HG03175 (cell line): ENCODE measurements at regions not wholly inside any gene's neighbourhood (a gene's known extent, or its start where the extent isn't known, plus 50 kb on each side); places are given as distances from the start of the nearest gene placed in this dataset.

Experiments used
- ATAC-seq: cut with Tn5 transposase; IDR thresholded peaks from one replicate; pipeline ENCODE4 v1.9.1; 2021; ENCODE audit warnings: mild to moderate bottlenecking, moderate library complexity; ENCODE audit not compliant: unreplicated experiment

- ATAC-seq: no peak
Measured at GRCh38 chr3:117441851-117442250, 732.3 kb downstream of the TUSC7 start.

- ATAC-seq: no peak
Measured at GRCh38 chr3:117442566-117442965, 733.0 kb downstream of the TUSC7 start.

DNA sequence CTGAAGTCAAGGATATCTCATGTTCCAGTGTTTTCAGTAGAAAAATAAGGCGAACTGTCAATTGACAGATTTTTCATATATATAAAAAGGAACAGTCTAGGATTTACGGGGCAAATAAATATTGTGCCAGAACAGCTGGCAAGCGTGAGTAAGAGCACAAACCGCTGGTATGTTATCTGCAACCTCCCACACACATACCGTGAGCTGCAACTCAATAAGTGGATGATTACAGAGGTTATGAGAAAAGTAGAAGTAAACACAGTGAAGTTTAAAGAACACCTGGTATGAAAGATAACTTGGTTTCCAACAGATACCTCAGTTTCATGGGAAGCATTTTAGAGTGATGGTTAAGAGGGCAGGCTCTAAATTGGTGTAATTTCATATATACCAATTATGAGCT lies 733.4 kb downstream of the TUSC7 start:
- ATAC-seq: no peak

DNA sequence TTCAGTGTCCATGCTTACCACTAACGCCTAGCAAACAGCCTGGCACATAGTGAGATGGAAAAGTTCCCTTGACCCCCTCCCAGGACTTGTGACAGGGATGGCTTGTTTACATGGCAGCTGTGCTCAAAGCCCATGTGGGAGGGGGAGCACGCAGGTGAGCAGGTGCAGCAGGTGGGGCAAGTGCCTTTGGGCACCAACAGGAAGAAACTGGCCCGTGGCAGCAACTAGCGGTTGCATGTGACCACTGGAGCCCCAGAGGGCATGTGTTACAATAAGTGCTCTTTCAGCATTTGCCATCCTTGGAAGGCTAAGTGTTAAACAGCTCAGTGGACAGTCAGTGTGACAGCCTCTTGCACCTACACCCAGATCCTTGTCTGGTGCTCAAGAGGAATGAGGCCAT lies 734.6 kb downstream of the TUSC7 start:
- ATAC-seq: no peak

DNA sequence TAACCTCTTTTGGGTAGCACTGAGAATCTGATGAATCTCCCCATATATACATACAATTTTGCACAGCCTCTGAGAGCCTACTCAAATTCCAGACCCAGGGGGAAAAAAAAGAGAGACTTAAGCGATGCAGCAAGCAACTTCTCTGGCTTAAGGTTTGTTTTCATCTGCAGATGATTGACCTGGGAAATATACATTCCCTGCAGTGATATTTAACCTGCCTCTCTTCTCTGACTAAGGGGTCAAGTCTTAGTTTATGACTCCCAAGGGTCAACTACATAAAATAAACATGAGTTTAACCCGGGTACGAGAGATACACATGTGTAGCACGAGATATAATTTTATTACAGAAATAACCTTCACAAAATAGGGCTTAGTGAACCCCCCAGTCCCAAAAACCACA lies 737.8 kb downstream of the TUSC7 start:
- no peak for ATAC-seq

DNA sequence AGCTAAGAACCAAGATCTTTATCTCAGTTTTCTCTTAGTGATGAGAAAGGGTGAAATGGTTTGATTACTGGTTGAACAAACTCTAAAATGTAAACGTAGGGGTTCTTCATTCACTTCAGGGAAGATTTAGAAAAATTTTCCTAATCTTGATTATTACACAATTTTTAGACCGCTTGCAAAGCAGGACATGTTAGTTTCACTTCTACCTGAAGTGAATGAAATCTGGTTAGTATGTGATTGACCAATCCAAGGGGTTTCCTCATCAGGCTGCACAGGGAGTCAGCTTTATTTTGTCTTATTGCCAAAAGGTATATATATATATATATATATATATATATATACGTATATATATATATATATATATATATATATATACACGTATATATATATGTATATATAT lies 740.4 kb downstream of the TUSC7 start:
- ATAC-seq: no peak

DNA sequence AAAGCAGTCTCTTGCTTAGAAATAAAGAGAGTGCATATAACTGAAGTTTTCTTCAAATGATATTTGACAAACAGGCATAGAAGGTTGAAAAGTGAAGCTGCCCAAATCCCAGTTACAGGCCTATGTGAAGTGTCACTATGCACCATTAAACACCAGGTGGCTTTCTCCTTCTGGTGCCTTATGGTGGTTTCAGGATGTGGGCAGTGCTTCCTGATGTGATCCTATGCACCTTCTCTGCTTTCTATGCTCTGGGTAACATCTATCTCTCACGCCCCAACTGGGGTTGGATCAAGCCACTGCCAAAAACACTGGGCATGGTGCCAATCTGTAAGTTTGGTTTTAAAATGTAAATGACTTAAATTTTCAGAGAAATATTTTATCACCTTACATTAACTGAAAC lies 744.7 kb downstream of the TUSC7 start:
- no peak for ATAC-seq

DNA sequence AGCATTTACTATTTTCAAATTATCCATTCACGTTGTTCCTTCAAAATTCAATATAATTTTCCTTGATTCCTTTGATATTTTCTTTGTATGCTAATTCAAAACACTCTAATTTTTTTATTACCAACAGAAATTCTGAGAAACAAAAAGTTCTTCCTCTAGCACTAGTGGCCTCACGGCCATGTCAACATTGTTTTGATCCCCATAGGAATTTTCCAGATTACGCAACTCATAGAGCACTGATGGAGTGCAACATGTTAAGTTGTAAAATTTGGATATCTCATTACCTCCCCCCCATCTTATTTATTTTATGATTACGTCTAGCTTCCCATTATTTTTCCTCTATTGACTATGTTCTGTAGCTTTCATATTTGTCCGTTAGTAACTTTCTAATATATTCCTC lies 745.3 kb downstream of the TUSC7 start:
- no peak for ATAC-seq

- no peak for ATAC-seq
Measured at GRCh38 chr3:117455782-117456181, 746.2 kb downstream of the TUSC7 start.

- ATAC-seq: no peak
Measured at GRCh38 chr3:117463276-117464115, 753.9 kb downstream of the TUSC7 start.

- ATAC-seq: no peak
Measured at GRCh38 chr3:117471831-117472230, 762.3 kb downstream of the TUSC7 start.

DNA sequence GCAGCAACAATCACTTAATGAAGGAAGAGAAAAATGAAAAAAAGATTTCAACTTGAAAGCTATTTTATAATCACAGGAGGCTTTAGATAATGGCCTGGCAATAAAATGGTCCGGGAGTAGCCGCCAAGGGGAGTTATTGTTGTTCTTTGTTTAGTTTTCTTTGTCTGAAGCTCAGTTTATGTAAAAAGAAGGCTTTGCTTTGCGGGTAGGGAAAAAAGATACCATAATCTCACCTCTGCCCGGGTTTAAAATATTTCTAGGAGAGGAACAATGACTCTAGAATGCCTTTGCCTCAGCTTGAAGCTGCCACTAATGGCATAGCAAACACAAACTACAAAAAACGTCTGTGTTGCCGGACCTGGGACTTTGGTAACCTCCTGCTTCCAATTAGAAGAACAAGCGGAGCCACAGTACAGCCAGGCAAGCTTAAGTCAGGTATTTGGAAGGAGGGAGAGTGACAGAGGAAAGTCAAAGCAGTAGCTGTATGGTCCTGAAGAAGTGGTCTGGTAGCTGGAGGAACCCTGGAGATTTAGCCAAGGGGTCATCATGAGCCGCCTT lies 764.5 kb downstream of the TUSC7 start:
- no peak for ATAC-seq

DNA sequence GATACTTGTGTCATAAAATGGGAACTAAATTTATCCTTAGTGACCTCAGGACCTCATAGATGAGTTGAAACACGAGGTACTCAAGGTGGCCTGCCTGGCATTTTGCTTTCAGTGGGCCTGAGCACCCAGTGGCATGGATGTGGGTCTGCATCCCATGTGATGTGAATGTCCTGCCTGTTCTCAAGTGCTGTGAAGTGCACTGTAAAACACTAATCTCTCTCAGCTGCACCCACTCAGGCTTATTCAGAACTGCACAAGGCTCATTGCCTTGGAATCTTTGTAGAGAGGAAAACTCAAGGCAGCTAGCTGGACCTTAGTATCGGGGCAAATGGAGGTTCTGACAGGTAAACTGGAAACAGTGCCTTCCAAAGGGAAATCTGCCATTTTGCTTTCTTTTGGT lies 767.0 kb downstream of the TUSC7 start:
- ATAC-seq: no peak

DNA sequence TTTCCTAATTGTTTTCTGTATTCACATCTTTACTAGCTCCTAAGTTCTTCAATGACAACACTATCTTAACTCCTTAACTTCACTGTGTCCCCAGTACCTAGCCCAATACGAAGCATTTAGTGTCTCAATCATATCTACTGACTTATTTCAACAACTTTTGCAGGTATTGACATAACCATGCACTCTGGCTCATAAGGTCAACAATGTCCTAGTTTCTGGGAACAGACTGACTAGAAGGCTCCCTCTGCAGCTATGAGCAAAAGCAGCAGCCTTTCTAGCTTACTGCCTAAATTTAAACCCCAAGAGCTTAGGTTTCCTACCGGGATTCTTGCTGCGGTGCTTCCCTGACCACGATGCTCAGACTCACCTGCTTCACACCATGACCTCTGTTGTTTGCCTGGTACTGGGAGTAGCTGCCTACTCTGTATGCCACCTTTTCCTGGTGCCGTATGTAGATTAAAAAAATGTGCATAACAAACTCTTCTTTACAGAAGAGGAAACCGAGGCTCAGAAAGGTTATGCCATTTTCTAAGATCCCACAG lies 767.7 kb downstream of the TUSC7 start:
- ATAC-seq: no peak

- ATAC-seq: peak; percentile 57
Measured at GRCh38 chr3:117479095-117479494, 769.5 kb downstream of the TUSC7 start.

- no peak for ATAC-seq
Measured at GRCh38 chr3:117480525-117480924, 770.9 kb downstream of the TUSC7 start.

- no peak for ATAC-seq
Measured at GRCh38 chr3:117480972-117481371, 771.4 kb downstream of the TUSC7 start.

DNA sequence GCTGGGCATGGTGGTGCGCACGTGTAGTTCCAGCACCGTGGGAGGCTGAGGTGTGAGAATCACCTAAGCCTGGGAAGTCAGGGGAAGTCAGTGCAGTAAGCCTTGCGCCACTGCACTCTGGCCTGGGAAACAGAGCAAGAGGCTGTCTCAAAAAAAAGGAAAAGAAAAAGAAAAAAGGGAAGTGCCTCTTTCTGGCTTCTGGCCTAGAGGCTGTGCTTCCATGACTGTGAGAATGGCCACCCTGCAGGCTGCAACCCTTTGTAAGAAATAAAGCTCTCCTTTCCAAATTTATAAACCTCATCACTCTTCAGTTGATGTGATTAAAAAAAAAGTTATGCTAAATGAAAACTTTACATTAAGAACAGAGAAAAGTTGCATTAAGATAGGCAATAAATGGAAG lies 774.3 kb downstream of the TUSC7 start:
- no peak for ATAC-seq

- peak; percentile 47 for ATAC-seq
Measured at GRCh38 chr3:117485841-117486240, 776.3 kb downstream of the TUSC7 start.

- ATAC-seq: peak; percentile 66
Measured at GRCh38 chr3:117486719-117487716, 777.4 kb downstream of the TUSC7 start.

- no peak for ATAC-seq
Measured at GRCh38 chr3:117488983-117489382, 779.4 kb downstream of the TUSC7 start.
